ENCODE measurements at regions not wholly inside any gene's neighbourhood (a gene's known extent, or its start where the extent isn't known, plus 50 kb on each side); places are given as distances from the start of the nearest gene placed in this dataset.

- no peak overlapping the region for H3K27ac ChIP-seq (ENCODE audit: low read depth in 2 of 2, low read length in 2 of 2)
- no peaks in the 10 kb centered on the region for H3K4me1 ChIP-seq (ENCODE audit: control insufficient read depth in 2 of 3, insufficient read depth in 2 of 3, low read depth in 1 of 3, low read length in 3 of 3)
Observed at GRCh38 chrX:98071331-98071730, 1187.6 kb downstream of the RPA4 start.

DNA sequence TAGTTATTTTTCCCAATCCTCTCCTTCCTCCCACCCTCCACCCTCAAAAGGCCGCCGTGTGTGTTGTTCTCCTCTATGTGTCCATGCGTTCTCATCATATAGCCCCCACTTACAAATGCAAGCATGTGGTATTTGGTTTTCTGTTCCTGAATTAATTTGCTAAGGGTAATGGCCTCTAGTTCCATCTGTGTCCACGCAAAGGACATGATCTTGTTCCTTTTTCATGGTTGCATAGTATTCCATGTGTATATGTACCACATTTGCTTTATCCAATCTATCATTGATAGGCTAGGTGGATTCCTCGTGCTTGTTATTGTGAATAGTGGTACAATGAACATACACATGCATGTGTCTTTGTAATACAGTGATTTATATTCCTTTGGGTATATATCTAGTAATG is 1193.7 kb downstream of the RPA4 start:
- FAIRE-seq = no peak
- intact Hi-C loops (cut with DNase I) = no loop called here
- TF ChIP-seq CTCF (IDR thresholded peaks at IDR 0.05; ENCODE audit: borderline replicate concordance, extremely low read depth, insufficient read depth) = no peak

More at GRCh38 chrX:98071331-98071730, 1187.6 kb downstream of the RPA4 start:
- TF ChIP-seq CTCF (IDR thresholded peaks at IDR 0.05; ENCODE audit: borderline replicate concordance, extremely low read depth, insufficient read depth) = no peak
- Histone ChIP-seq H3K27me3 (ENCODE audit: control insufficient read depth, insufficient read depth, low read length) (no peaks in the 10 kb centered on the region), H3K36me3 (ENCODE audit: control insufficient read depth in 2 of 3, insufficient read depth in 3 of 3, low read length in 3 of 3) (no peaks in the 10 kb centered on the region), H3K4me3 (ENCODE audit: low read length in 3 of 3) (no peak overlapping the region), H3K9ac (ENCODE audit: low read length in 3 of 3) (no peak overlapping the region), H3K9me3 (ENCODE audit: control insufficient read depth in 2 of 3, insufficient read depth in 1 of 3, low read length in 3 of 3) (no peaks in the 10 kb centered on the region)
- no peak for DNase-seq
- FAIRE-seq = peak; percentile 47
- intact Hi-C loops (cut with DNase I) = no loop called here

DNA sequence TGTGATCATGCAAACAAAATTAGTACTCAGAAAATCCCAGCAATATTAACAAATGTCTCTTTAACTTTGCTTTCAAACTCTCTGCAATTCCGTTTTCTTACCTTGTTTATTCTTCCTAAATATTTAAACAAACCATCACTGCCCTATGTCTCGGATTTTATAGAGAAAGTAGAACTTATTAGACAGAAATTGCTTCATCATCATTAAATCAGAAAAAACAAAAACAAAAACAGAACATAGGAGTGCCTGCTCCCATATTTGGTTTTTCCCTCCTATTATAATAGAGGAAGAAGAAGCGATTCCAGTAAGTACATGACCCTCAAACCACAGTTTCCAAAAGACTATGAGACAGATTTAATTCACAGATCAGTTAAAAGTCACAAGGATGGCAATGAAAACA is 1228.0 kb downstream of the RPA4 start:
- no peak overlapping the region for H3K9ac ChIP-seq (ENCODE audit: low read length in 3 of 3)
- H3K27ac ChIP-seq (ENCODE audit: low read depth in 2 of 2, low read length in 2 of 2) = no peak overlapping the region
- no peaks in the 10 kb centered on the region for H3K36me3 ChIP-seq (ENCODE audit: control insufficient read depth in 2 of 3, insufficient read depth in 3 of 3, low read length in 3 of 3)
- no peaks in the 10 kb centered on the region for H3K27me3 ChIP-seq (ENCODE audit: control insufficient read depth, insufficient read depth, low read length)
- intact Hi-C loops (cut with DNase I) = no loop called here
- H3K4me1 ChIP-seq (ENCODE audit: control insufficient read depth in 2 of 3, insufficient read depth in 2 of 3, low read depth in 1 of 3, low read length in 3 of 3) = no peaks in the 10 kb centered on the region
- no peak for TF ChIP-seq CTCF (IDR thresholded peaks at IDR 0.05; ENCODE audit: borderline replicate concordance, extremely low read depth, insufficient read depth)
- FAIRE-seq = no peak
- DNase-seq = no peak
- no peaks in the 10 kb centered on the region for H3K9me3 ChIP-seq (ENCODE audit: control insufficient read depth in 2 of 3, insufficient read depth in 1 of 3, low read length in 3 of 3)
- no peak overlapping the region for H3K4me3 ChIP-seq (ENCODE audit: low read length in 3 of 3)

More for the DNA sequence above, 1193.7 kb downstream of the RPA4 start:
- Histone ChIP-seq H3K36me3 (ENCODE audit: control insufficient read depth in 2 of 3, insufficient read depth in 3 of 3, low read length in 3 of 3) (no peaks in the 10 kb centered on the region), H3K27ac (ENCODE audit: low read depth in 2 of 2, low read length in 2 of 2) (no peak overlapping the region), H3K9ac (ENCODE audit: low read length in 3 of 3) (no peak overlapping the region), H3K4me1 (ENCODE audit: control insufficient read depth in 2 of 3, insufficient read depth in 2 of 3, low read depth in 1 of 3, low read length in 3 of 3) (no peaks in the 10 kb centered on the region), H3K27me3 (ENCODE audit: control insufficient read depth, insufficient read depth, low read length) (no peaks in the 10 kb centered on the region), H3K9me3 (ENCODE audit: control insufficient read depth in 2 of 3, insufficient read depth in 1 of 3, low read length in 3 of 3) (no peaks in the 10 kb centered on the region), H3K4me3 (ENCODE audit: low read length in 3 of 3) (peak overlapping the region in 1 of 3 donors; percentile 11)
- DNase-seq = no peak

DNA sequence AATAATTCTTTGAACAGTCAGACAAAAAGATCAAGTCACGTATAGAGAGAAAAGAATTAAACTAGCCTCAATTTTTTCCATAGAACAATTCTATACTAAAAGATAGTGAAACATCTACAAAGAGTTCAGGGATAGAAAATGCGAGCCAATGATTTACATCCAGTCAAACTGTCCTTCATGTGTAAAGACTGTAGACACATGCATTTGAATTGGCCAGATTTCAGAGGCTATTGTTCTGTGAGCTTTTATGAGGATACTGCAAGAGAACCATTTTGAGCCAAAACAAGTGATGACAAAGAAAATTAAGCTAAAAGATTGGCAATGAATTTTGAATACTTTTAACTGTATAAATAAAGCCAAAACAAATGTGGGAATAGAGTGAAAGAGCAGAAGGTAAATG is 1230.3 kb downstream of the RPA4 start:
- no peak for TF ChIP-seq CTCF (IDR thresholded peaks at IDR 0.05; ENCODE audit: borderline replicate concordance, extremely low read depth, insufficient read depth)
- DNase-seq = no peak
- Histone ChIP-seq H3K4me1 (ENCODE audit: control insufficient read depth in 2 of 3, insufficient read depth in 2 of 3, low read depth in 1 of 3, low read length in 3 of 3) (no peaks in the 10 kb centered on the region), H3K9ac (ENCODE audit: low read length in 3 of 3) (no peak overlapping the region), H3K36me3 (ENCODE audit: control insufficient read depth in 2 of 3, insufficient read depth in 3 of 3, low read length in 3 of 3) (no peaks in the 10 kb centered on the region), H3K27me3 (ENCODE audit: control insufficient read depth, insufficient read depth, low read length) (no peaks in the 10 kb centered on the region), H3K27ac (ENCODE audit: low read depth in 2 of 2, low read length in 2 of 2) (no peak overlapping the region), H3K9me3 (ENCODE audit: control insufficient read depth in 2 of 3, insufficient read depth in 1 of 3, low read length in 3 of 3) (no peaks in the 10 kb centered on the region), H3K4me3 (ENCODE audit: low read length in 3 of 3) (no peak overlapping the region)
- FAIRE-seq = no peak
- intact Hi-C loops (cut with DNase I) = no loop called here

All from kidney (tissue), 13 donors.